ENCODE measurements at regions not wholly inside any gene's neighbourhood (a gene's known extent, or its start where the extent isn't known, plus 50 kb on each side); places are given as distances from the start of the nearest gene placed in this dataset.

GRCh38 chr5:109942646-109943045 lies 252.9 kb downstream of the MAN2A1 start:
- TF ChIP-seq CTCF (IDR thresholded peaks at IDR 0.05; ENCODE audit: low read depth, low read length), result no peak
- DNase-seq (ENCODE audit: low read depth in 2 of 2), result no peak
- no peak overlapping the region for H3K4me3 ChIP-seq (replicated peaks in 1 of 2; ENCODE audit: low read depth in 2 of 2, low read length in 2 of 2)

GRCh38 chr5:109943701-109944235 lies 254.0 kb downstream of the MAN2A1 start:
- no peak overlapping the region for H3K4me3 ChIP-seq (replicated peaks in 1 of 2; ENCODE audit: low read depth in 2 of 2, low read length in 2 of 2)
- no peak for TF ChIP-seq CTCF (IDR thresholded peaks at IDR 0.05; ENCODE audit: low read depth, low read length)
- DNase-seq (ENCODE audit: low read depth in 2 of 2), result no peak

- H3K4me3 ChIP-seq (replicated peaks in 1 of 2; ENCODE audit: low read depth in 2 of 2, low read length in 2 of 2), result no peak overlapping the region
- no peak for TF ChIP-seq CTCF (IDR thresholded peaks at IDR 0.05; ENCODE audit: low read depth, low read length)
- no peak for DNase-seq (ENCODE audit: low read depth in 2 of 2)
These were observed 254.7 kb downstream of the MAN2A1 start for GRCh38 chr5:109944461-109944860.

GRCh38 chr5:109945097-109945678 lies 255.5 kb downstream of the MAN2A1 start:
- TF ChIP-seq CTCF (IDR thresholded peaks at IDR 0.05; ENCODE audit: low read depth, low read length), result no peak
- no peak for DNase-seq (ENCODE audit: low read depth in 2 of 2)
- H3K4me3 ChIP-seq (replicated peaks in 1 of 2; ENCODE audit: low read depth in 2 of 2, low read length in 2 of 2), result no peak overlapping the region

GRCh38 chr5:109945723-109946480 lies 256.2 kb downstream of the MAN2A1 start:
- no peak for TF ChIP-seq CTCF (IDR thresholded peaks at IDR 0.05; ENCODE audit: low read depth, low read length)
- no peak overlapping the region for H3K4me3 ChIP-seq (replicated peaks in 1 of 2; ENCODE audit: low read depth in 2 of 2, low read length in 2 of 2)
- no peak for DNase-seq (ENCODE audit: low read depth in 2 of 2)

GRCh38 chr5:109946610-109947009 lies 256.9 kb downstream of the MAN2A1 start:
- no peak overlapping the region for H3K4me3 ChIP-seq (replicated peaks in 1 of 2; ENCODE audit: low read depth in 2 of 2, low read length in 2 of 2)
- DNase-seq (ENCODE audit: low read depth in 2 of 2), result no peak
- TF ChIP-seq CTCF (IDR thresholded peaks at IDR 0.05; ENCODE audit: low read depth, low read length), result no peak
